GM18907 (cell line): ENCODE measurements at regions not wholly inside any gene's neighbourhood (a gene's known extent, or its start where the extent isn't known, plus 50 kb on each side); places are given as distances from the start of the nearest gene placed in this dataset.
"Not testable (repeated sequence)": the region's sequence is repeated elsewhere in the genome, so short reads cannot be mapped to it uniquely, and the experiment has no call there.

Experiments used
- ATAC-seq: cut with Tn5 transposase; IDR thresholded peaks from one replicate; pipeline ENCODE4 v1.9.1; 2021; ENCODE audit warnings: mild to moderate bottlenecking, moderate library complexity; ENCODE audit not compliant: unreplicated experiment

DNA sequence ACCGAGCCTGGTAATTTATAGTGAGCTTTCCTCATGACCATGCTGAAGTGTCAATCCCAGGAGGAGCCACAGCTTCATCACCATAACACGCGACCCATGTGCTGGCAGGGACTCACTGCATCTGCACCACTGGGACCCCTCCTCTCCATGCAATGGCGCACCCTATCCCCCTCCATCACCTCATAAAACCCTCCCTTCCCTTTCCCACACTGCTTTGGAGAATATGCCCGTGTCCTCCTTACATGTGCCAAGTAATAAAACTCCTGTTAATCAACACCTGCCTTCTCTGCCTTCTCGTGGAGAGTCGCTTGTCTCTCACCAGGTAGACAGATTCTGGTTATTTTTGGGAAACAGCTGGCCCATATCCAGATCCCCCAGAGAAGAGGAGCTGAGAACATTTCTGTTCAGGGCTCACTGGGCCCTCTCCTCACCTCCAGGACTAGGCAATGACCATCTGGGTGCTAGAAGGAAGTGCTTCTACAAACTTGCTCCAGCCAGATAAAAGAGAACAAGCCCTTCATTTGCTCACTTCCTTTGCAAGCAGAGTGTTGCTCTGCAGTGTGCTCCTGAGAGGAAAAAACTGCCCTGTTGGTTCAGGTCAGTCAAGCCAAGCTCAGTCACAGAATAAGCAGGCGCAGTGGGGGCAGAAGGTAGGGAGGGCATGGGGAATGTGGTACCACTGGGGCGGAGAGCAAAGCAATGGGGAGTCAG, 894.3 kb downstream of the UQCRFS1 start:
- ATAC-seq = no peak

DNA sequence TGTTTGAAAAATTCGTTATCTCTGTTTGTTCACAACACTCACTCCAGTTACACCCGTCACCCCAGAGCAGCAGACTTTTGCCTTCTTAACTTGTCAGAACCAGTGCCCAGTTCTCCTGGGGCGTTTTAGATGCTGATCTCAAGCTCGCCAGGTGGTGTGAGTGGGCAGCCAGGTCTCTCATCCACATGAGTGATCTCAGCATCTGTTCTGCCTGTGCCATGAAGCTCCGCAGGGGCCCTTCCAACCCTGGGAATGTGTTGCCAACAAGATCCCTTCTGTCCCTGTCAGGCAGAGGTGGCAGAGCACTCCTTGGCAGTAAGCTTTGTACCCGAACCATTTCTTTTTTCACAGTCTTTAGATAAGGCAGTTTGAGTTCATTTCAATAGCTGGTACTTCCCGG, 896.5 kb downstream of the UQCRFS1 start:
- no peak for ATAC-seq

DNA sequence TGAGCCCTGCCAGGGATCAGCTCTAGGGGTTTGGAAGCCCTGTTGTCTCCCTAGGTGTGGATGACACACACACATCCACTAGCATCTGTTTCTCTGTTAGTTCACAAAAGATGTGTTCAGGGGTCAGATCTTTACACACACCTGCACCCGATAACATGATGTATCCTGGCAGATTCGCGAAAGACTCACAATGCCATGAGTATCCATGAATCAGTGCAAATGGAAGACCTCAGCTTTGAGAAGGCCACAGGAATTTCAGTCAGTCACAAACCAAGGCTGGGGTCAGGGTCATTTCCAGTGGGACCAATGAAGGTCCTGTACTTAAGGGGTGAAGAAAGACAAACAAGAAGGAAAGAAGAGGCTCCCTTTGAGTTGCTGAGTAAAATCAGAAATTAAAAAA, 898.2 kb downstream of the UQCRFS1 start:
- no peak for ATAC-seq

DNA sequence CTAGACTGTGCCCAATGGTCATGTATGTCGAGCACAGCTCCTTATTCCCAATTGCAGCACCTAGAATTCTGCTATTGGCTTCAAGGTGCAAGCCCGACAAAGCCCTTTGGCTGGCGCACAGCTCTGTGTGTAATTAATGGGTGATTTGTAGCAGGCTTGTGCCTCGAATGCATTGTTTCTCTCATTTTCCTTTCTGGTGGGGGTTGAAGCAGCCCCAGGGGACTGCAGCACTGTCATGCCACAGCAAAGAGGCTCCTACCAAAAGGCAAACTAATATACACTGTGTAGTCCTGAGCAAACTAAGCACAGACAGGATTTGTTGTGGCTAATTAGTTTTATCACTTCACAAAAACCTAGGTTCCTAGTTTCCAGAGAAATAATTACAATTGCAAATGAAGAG, 898.7 kb downstream of the UQCRFS1 start:
- no peak for ATAC-seq

DNA sequence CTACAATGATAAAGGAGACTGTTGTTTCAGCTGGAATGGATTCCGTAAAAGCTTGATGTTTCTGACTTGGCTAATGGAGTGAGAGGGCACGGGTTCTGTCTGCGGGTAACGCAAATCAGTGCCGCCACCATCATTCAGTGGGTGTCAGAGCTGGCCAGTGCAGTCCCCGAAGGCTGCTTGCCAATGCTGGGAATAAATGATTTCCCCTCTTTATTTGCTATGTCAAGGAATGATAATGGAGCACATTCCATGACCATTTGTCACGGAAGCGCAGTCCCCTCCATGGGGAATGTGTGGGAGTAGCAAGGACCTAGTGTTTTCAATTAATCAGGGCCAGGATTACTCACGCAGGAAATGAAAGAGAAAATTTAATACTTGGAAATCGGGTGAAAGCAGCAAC, 899.3 kb downstream of the UQCRFS1 start:
- ATAC-seq = no peak

DNA sequence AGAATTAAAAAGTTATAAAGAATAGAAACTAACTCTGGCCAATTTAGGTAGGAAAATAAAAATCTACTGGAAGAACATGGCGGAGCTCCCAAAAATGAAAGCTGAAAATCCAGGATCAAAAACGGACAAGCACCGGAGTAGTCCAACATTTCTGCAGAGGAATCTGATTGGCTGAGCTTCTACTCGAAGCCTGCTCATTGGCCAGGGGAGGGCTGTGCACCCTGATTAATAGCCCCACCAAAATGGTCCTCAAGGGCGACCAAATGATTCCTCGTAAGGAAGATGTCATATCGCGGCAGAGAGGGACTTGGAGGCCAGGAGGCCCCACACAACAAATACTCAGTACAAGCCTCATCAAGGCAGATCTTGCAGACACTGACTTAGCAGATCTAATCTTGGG, 900.7 kb downstream of the UQCRFS1 start:
- no peak for ATAC-seq

DNA sequence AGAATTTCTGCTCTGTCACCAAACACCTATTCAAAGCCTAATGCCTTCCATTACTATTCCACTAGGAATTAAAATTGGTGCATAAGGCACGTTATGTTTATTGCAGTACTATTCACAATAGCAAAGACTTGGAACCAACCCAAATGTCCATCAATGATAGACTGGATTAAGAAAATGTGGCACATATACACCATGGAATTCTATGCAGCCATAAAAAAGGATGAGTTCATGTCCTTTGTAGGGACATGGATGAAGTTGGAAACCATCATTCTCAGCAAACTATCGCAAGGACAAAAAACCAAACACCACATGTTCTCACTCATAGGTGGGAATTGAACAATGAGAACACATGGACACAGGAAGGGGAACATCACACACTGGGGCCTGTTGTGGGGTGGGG, 902.1 kb downstream of the UQCRFS1 start:
- ATAC-seq = not testable (repeated sequence)

DNA sequence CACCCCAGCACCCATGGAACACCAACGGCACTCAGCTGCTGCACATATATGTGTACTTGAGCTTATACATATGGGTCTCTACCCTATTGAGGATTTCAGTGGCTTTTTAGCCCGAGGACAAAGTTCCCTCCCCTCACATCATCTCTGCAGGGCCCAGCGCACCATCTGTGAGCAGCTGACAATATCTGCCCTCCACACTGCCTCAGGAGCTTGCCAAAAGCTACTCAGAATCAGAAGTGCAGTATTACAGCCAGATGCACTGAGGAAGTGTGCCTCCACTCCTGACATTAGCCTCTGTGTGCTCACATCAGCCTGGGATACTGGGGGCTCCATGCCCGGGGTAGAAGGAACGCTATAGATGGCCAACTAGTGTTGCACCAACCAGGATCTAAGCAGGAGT, 903.9 kb downstream of the UQCRFS1 start:
- ATAC-seq = no peak

DNA sequence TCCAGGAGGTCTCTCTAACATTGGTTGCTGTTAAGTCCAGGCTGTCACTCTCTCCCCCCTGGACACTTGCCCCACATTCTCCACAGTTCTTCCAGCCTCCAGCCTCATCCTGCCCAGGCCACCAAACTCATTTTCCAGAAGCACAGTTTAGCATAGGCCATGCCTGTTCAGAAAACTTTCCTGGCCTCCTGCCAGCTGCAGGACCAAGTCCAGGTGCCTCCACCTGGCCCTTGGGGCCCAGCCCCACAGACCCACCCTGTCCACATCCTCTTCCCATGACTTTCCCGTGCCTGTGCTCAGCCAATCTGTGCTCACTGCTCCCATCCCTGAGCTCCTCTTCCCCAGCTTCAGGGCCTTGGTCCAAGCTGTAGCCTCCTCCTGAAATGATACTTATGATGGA, 905.0 kb downstream of the UQCRFS1 start:
- no peak for ATAC-seq

DNA sequence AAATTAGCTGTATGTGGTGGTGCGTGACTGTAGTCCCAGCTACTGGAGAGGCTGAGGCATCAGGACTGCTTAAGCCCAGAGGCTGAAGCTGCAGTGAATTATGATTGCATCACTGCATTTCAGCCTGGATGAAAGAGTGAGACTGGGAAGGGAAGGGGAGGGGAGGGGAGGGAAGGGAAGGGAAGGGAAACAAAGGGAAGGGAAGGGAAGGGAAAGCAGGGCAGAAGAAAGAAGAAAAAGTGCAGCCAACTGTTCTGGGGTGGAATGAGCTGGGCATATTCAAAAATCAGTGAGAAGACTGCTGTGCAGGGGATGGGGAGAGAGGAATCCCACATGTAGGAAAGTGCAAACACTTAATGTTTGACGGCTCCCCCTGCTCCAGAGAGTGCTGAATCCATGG, 905.5 kb downstream of the UQCRFS1 start:
- ATAC-seq = no peak

DNA sequence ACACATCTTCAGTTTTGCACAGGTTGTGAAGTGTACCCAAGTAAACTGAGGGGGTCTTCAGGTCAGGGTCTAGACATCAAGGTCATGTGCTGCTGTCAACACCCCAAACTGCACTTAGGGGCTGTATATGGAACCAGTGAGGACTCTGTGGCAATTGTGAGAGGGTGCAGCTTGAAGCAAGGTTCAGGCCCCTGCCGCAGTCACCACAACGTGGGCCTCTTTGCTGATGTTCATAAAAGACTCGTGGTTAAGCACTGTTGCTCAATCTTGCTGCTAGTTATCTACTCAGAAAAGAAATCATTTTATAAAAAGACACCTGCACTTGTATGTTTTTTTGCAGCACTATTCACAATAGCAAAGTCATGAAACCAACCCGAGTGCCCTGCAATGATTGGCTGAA, 907.4 kb downstream of the UQCRFS1 start:
- ATAC-seq = no peak

DNA sequence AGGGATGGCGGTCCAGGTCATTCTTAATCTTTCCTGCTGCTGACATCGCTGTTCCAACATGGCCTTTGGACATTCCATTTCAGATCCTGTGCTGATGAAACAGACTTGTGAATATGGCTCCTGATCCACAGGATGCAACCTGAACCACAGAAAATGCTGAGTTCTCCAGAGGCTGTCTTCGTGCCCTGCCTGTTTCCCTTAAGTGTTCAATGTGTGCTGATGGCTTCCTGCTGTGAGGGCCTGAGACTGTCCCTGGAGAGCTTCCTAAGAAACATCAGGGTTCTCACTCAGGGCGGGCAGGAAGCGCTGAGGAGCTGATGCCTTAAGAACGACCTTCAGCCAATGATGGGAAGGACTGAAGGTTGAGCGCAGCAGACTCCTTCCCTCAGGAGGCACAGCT, 909.4 kb downstream of the UQCRFS1 start:
- ATAC-seq = no peak

DNA sequence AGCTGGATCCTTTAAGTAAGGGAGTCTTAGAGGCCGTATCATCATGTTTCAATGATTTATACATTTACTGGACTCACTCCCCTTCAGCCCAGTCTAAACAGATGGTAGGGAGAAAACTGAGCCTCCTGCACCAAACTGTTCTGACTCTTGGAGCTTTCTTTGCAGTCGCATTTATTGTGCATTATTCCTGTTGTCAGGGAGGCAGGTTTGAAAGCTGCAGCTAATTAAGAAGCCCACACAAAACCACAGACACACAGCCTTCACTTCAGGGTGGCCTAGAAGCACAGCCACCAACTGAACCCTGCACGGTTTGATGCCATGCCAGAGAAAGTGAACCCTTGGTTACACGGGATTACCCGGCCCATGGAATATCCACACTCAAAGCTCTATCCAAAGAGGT, 911.0 kb downstream of the UQCRFS1 start:
- no peak for ATAC-seq

DNA sequence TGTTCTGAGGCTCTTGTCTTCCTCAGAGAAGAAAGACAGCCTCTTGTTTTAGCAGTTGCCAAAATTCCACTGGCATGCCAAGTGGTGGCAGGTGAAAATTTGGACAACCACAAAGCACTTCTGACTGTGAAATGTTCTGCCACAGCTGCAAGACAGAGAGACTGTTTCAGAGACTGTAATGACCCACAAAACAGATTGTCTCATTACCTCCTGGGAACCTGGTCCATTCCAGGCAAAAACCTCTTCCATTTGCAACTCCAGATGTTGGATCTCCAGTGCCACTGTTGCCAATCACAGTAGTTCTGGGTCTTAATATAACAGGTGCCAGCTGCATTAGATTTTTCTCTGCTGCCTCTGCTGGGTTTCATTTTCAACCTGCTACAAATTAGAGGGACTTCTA, 911.5 kb downstream of the UQCRFS1 start:
- no peak for ATAC-seq

DNA sequence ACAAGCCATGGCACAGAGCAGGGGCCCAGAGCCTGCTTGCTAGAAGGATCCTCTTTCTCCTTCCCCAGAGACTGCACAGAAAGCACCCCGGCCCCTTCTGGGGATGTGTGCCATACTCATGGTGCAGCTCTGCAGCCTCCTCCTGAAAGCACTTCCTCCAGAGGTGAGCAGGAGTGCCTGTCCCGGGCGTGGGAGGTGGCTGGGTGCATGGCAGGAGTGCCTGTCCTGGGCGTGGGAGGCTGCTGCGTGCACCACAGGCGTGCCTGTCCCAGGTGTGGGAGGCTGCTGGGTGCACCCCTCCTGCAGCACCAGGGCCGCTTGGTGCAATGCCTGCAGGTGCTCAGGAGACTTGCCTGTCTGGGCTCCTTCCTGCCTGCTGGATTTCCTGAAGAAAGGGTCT, 913.3 kb downstream of the UQCRFS1 start:
- ATAC-seq = no peak

DNA sequence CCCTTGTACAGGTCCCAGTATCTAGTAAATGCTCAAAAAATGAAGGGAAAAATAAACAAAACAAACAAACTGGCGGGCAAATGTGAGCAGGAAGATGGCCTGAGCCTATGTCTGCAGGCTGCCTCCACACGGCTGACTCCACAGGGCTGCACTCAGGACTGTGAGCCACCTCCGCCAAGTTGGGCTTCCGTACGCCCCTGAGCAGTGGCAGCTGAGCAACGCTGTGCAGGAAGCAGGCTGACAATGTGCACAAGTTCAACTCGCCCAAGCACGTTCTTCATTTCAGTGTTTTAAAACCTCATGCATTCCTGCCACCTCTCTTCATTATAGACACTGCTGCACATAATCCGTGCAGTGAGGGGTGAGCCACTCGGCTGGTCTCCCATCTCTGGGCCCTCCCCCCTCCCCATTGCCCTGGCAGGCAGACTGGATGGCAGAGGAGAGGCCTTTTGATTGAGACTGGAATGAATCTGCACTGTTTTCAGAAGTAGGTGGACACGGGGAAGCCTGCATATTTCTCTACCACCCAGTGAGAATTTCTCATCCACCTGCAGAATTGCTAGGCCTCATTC, 915.3 kb downstream of the UQCRFS1 start:
- ATAC-seq = no peak

DNA sequence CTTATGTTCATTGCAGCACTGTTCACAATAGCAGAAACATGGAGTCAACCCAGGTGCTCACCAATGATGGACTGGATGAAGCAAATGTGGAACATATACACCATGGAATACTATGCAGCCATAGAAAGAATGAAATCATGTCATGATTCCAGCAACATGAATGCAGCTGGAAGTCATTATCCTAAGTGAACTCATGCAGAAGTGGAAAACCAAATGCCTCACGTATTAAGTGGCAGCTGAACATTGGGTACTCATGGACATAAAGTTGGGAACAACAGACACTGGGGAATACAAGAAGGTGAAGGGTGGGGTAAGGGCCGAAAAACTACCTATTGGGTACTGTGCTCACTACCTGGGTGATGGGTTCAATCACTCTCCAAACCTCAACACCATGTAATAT, 915.9 kb downstream of the UQCRFS1 start:
- ATAC-seq = no peak

DNA sequence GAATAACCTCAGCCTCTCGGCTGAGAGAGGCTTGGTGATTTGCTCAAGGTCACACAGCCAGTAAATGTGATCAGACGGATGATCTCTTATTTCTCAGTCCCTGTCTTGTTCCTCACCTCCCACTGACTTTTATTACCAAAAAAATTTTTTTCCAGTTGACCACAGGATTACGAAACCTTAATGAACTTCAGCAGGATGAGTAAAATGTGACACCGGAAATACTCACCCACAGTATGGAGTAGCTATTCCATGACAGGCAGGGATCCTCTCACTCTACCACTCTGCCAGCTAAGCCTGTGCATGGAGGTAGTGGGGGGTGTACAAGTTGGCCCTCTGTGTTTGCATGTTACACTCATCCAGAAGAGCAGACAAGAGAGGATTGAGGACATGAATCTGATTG, 916.4 kb downstream of the UQCRFS1 start:
- no peak for ATAC-seq

DNA sequence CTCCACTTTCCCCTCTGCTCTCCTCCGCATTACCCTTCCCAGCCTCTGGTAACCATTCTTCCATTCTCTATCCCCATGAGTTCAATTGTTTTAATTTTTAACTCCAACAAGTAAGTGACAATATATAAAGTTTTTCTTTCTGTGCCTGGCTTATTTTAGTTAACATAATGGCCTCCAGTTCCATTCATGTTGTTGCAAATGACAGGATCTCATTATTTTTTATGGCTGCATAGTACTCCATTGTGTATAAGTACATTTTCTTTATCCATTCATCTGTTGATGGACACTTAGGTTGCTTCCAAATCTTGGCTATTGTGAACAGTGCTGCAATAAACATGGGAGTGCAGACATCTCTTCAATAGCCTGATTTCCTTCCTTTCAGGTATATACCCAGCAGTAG, 918.0 kb downstream of the UQCRFS1 start:
- ATAC-seq = not testable (repeated sequence)

DNA sequence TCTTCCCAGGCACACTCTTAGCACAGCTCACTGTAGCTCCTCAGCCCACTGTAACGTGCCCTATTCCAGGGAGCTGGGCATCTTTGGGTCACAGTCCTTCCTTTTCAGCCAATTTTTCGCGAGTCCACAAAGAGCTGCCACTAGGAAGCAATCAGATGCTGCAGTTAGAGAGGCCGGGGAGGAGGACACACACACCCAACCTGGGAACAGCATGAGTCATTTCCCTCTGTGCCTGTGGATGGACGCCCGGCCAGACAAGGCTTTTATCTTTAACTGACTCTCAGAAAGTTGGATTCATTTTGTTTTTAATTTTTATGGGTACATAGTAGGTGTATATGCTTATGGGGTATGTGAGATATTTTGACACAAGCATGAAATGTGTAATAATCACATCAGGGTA, 918.6 kb downstream of the UQCRFS1 start:
- no peak for ATAC-seq

DNA sequence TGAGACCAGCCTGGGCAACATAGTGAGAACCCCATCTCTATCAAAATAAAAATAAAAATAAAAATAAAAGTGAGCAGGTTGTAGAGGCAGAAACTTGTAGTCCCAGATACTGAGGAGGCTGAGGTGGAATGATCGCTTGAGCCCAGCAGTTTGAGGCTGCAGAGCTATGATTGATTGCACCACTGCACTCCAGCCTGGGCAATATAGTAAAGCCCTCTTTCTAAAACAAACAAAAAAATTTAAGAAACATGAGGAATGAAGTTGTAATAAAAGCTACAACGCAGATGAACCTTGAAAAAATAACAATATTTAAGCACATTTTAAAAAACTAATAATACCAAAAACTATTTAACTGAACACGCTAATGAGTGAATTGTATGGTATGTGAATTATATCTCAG, 919.3 kb downstream of the UQCRFS1 start:
- no peak for ATAC-seq

DNA sequence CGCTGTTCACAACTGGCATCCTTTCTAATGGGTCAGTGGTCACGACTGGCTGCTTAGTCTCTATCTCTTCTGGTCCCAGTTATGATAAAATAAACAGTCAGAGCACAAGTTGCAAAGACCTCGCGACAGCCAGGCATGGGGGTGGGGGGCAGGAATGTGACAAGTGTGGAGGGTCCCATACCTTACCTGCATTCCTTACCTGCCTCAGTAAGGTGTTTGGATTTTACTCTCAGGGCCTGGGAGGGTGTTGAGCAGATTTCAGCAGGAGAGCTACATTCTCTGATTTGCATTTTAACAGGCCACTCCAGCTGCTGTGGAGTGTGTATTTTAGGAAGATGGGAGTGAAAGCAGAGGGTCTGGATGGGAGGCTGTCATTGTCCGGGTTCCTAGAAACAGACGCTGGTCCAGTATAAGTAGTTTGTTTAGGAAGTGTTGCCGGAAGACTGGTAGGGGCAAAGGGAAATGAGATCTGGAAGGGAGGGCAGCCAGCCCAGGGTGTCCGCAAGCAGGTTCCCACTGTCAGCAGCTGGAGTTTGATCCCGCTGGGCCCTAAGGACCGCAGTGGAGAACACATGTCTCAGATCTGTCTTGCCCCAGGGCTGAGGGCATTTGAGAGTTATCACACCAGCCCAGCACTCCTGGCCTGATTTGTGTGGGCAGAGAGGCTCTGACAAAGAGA, 920.0 kb downstream of the UQCRFS1 start:
- no peak for ATAC-seq

DNA sequence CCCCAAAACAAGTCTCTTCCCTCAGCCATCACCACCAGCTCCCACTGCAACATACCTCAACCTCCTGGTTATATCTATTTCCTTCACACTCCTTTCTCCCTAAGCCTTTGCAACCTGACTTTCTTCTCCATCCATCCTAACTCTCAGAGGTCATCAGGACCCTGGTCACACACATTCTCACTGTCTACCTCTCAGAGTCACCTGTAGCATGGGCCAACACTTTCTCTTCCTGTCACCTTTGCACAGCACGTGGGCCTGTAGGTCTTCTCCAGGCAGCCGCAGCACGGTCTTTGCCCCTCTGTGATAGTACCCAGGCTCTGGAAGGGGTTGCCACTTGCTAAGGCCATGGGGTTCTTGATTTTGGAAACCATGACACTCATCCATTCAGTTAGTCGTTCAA, 921.1 kb downstream of the UQCRFS1 start:
- no peak for ATAC-seq
